IPS-11a (cell line): ENCODE measurements at regions not wholly inside any gene's neighbourhood (a gene's known extent, or its start where the extent isn't known, plus 50 kb on each side); places are given as distances from the start of the nearest gene placed in this dataset.
"Not testable (repeated sequence)": the region's sequence is repeated elsewhere in the genome, so short reads cannot be mapped to it uniquely, and the experiment has no call there.

ENCODE experiments used
- H3K4me3 ChIP-seq: one replicate; pipeline ENCODE4 v1.5.1; 2013; ENCODE audit warnings: low read depth, low read length, control low read depth

DNA sequence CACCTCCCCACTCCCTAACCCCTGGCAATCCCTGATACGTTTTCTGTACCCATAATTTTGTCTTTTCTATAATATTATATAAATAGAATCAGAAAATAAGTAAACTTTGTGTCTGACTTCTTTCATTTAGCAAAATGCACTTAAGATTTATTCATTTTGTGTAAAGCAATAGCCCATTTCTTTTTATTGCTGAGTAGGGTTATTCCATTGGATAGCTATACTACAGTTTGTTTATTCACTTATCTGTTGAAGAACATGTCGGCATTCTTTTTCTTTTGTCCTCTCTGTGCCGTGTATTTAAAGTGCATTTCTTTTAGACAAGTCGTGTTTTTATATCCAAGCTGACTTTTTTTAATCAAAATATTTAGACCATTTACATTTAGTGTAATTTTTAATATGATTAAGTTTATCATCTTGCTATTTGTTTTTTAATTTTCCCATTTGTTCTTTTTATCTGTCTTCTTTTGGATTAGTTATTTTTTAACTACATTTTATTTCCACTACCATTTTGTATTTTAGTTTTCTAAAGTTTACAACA lies 176.4 kb upstream of the TSHZ3 start:
- no peak overlapping the region for H3K4me3 ChIP-seq

GRCh38 chr19:31527443-31527842 lies 178.2 kb upstream of the TSHZ3 start:
- no peak overlapping the region for H3K4me3 ChIP-seq

DNA sequence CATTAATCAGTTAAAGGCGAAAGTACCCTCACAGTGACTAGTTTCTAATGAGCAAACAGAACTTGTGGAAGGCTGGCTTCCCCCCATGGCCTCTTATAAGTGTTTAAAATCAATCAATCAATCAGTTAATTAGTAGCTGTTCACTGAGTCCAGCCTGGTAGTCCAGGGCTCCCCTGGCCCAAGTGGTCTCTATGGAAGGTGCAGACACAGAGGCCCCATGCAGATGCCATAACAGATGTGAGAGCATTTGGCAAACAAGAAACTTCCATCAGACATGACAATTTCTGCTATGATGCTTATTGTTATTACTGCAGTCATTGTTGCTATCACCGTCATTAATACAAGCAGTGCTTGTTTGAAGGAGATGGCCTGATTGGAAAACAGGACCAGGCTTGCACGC lies 179.0 kb upstream of the TSHZ3 start:
- H3K4me3 ChIP-seq: no peak overlapping the region

DNA sequence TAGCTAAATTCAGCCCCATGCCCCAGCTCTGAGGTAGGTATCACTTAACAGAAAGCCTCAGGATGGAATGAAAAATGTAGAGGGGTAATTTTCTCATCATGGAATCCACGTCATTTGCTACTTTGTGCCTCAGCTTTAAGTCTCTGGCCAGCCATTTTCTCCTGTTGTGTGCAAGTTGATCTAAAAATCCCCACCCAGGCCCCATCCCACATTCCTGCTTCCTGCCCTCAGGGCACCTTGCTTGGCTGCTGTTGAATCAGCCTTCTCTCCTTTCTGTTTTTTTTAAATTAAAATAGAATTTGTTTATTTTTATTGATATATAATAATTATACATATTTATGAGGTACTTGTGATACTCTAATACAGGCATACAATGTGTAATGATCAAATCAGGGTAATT lies 179.9 kb upstream of the TSHZ3 start:
- no peak overlapping the region for H3K4me3 ChIP-seq

- no peak overlapping the region for H3K4me3 ChIP-seq
Measured at GRCh38 chr19:31530781-31531180, 181.5 kb upstream of the TSHZ3 start.

DNA sequence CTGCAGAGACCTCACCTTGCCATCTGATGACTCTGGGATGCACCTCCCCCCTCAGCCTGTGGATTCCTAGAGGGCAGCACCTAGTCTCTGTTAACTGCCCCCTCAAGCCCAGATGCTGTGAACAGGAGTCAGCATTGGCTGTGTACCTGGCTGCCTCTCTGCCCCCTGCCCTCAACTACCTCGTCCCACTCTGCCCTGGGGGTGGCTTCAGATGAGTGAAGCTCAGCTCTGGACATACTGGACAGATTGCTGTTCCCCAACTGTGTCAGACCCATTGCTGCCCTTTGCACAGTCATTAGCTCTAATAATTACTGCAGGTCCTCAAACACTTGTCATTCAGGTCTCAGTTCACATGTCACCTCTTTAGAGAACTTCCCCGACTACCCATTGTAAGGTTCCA lies 182.1 kb upstream of the TSHZ3 start:
- no peak overlapping the region for H3K4me3 ChIP-seq

- H3K4me3 ChIP-seq: no peak overlapping the region
Measured at GRCh38 chr19:31532034-31532433, 182.8 kb upstream of the TSHZ3 start.

- H3K4me3 ChIP-seq: no peak overlapping the region
Measured at GRCh38 chr19:31533114-31533513, 183.9 kb upstream of the TSHZ3 start.

DNA sequence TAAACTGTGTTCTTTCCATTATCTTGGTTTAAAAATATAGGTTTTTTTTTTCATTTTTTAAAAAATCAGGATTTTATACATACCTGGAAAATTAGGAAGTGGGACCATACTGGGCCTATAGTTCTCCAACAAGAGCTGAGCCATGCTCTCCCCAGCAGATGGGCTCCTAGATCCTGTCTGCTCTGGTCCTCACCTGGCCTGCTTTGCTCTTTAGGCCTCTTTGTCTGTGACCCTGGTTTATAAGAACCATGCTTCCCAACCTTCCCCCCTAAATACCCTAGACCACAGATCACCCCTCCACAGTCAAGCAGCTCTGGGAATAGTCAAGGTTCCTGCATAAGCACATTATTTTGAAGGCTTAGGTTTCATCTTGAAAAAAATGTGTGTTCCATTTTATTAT lies 185.0 kb upstream of the TSHZ3 start:
- H3K4me3 ChIP-seq: no peak overlapping the region

- no peak overlapping the region for H3K4me3 ChIP-seq
Measured at GRCh38 chr19:31534786-31535657, 185.8 kb upstream of the TSHZ3 start.

DNA sequence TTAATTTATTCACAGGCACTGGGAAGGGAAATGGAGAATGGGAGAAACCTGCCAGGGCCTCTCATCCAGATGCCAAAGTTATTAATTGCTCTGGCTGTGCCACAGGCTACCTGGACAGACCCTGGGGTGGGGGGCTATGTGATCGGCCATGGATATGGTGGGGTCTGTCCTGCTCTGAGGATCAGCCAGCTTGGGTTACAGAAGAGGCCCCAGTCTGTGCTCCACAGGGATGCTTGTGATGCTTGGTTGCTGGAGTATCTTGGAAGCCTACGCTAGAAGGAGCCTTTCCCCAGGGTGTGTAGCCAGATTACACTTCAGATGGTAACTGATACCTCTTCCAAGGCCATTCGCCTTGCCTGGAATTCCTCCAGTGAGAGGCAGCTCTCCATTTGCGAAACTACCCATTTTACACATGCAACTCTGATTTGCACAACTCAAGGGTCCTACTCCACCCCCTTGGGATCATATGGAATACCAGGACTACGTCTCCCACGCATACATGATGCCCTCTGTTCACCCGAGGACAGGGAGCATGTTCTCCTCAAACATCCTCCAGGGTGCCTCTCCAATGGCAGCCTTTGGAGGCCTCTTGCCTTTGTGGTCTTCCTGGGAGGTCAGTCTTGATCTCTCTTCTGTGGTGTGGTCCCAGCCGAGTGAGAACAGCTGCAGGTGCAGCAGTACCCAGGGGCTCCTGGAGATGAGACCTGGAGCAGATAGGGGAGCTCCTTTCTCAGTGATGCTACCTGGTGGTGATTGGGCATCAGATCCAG lies 186.6 kb upstream of the TSHZ3 start:
- no peak overlapping the region for H3K4me3 ChIP-seq

GRCh38 chr19:31537136-31537535 lies 187.9 kb upstream of the TSHZ3 start:
- no peak overlapping the region for H3K4me3 ChIP-seq

GRCh38 chr19:31537902-31538301 lies 188.7 kb upstream of the TSHZ3 start:
- not testable (repeated sequence) for H3K4me3 ChIP-seq

DNA sequence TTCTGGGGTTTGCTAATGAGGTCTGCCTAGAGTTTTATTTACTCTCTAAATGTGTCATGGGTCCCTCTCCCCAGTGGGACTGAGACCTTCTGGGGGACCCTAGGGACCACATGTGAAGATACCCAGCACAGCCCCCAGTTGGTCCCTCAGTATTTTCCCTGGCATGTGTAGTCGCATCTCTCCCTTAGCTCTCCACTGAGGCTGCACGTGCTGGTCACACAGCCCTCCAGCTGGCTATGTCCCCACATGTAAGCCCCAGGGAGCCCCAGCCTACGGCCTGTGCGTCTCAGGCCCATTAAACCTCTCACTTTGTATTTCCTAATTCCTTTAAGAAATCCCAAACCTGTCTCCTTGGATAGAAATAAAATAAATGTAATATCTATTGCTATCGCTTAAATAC lies 189.6 kb upstream of the TSHZ3 start:
- H3K4me3 ChIP-seq: no peak overlapping the region

DNA sequence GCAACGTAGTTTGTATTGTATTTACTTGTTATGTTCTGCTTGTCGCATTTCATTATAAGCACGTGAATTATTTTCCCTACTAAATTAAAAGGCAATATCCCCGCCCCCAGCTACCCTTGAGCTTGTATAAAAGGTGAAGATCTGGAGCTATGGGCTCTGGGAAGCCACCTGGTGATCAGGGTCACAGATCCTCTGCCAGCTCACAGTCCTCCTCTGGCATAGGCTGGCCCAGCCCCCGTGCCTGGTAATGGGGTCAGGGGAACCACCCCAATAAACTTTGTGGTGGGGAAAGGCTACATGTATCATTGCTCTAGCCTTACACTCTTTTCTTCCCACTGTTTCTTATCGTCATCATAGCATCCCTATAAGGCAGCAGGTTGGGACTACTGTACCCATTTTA lies 190.2 kb upstream of the TSHZ3 start:
- no peak overlapping the region for H3K4me3 ChIP-seq

- no peak overlapping the region for H3K4me3 ChIP-seq
Measured at GRCh38 chr19:31541396-31541795, 192.2 kb upstream of the TSHZ3 start.

DNA sequence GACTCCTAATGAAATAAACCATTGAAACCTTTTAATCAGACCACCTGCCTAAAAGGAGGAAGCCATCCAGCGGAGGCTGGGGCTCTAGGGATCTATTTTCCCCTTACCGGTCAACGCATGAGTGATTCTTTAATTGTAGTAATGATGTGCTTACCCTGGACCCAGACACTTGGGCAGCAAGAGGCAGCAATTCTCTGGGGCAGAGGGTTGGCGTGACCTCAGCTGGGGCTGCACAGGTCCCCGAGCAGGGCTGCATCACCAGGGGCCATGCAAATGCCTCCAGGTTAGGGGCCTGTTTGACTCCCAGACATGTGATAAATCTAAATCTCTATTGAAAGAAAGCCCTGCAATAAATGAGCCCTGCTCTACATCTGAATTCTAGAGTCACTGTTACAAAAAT lies 194.2 kb upstream of the TSHZ3 start:
- no peak overlapping the region for H3K4me3 ChIP-seq

DNA sequence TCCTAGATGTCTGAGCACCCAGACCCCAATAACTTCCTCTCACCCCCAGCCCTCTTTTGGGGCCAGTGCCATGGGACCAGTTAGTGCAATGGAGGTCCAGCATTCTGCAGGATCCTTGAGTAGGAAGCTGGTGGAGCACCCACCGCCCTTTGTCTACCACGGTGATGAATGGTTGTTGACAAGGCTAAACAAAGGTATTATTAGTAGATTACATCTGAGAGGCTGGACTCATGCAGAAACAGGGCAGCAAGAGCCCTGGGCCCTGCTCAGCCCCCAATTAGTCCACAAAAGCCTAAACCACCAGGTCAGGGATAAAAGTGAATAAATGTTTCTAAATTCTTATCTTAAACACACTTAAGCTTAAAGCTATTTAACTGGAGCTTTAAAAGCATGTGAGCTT lies 196.5 kb upstream of the TSHZ3 start:
- H3K4me3 ChIP-seq: no peak overlapping the region

GRCh38 chr19:31546205-31546960 lies 197.1 kb upstream of the TSHZ3 start:
- no peak overlapping the region for H3K4me3 ChIP-seq

GRCh38 chr19:31548941-31549340 lies 199.7 kb upstream of the TSHZ3 start:
- H3K4me3 ChIP-seq: no peak overlapping the region

DNA sequence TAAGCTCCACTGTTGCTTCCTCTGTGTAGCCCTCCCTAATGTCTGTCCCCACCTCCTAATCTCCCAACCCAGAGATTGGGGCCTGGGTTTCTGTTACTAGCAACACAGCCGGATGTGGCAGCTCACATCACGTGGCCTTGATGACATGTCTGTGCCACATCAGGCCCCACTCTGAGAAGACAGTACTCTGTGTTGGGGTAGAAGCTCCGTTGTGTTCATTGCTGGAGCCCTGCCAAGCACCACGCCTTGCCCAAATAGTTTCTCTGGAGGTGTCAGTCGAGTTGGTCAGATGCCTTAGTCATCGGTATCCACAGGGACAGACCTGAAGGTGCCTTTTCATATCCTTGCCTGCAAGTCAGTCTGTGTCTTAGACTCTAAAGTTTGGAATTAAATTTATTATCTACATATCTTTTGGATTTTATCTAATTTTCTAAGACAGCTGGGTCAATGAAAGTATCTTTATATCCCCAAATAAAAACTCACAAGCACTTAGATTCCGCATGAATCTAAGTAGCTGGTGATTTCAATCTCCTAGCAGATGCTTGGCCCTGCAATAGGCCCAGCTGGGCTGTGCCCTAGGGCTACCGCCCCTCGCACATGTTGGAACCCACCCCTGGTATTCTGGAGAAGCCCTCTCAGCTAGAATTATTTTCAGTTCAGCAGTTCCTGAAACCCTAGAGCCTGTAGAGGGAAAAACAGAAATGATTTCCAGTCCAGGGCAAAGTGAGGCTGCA lies 204.0 kb upstream of the TSHZ3 start:
- no peak overlapping the region for H3K4me3 ChIP-seq
